Tibial artery (tissue), 4 donors: ENCODE measurements at regions not wholly inside any gene's neighbourhood (a gene's known extent, or its start where the extent isn't known, plus 50 kb on each side); places are given as distances from the start of the nearest gene placed in this dataset.

Experiments used
- DNase-seq, 2 donors: peaks; one replicate each; pipeline ENCODE4 v3.0.0-alpha.2; 2019
- H3K27ac ChIP-seq, 2 donors: fragments of 200-600 bp; sonication (generic) in 1 of 2; 1 replicate in 1 of 2; 2 replicates in 1 of 2; pipeline ENCODE4 v1.5.1; 2018 to 2019; ENCODE audit warnings: mild to moderate bottlenecking in 1 of 2
- H3K27me3 ChIP-seq, 2 donors: fragments of 200-600 bp; sonication (generic) in 1 of 2; one replicate each; pipeline versions ENCODE4 v1.5.1 to v1.6.0; 2016 to 2019
- H3K36me3 ChIP-seq, 3 donors: fragments of 200-600 bp; sonication (generic) in 2 of 3; one replicate each; pipeline ENCODE4 v1.5.1; 2016 to 2019; ENCODE audit warnings: mild to moderate bottlenecking in 2 of 3
- H3K4me1 ChIP-seq, 4 donors: fragments of 200-600 bp; sonication (generic) in 2 of 4; 1 replicate in 3 of 4; 2 replicates in 1 of 4; pipeline ENCODE4 v1.5.1; 2016 to 2019
- H3K4me3 ChIP-seq, 2 donors: fragments of 200-600 bp; sonication (generic) in 1 of 2; 1 replicate in 1 of 2; 2 replicates in 1 of 2; pipeline ENCODE4 v1.5.1; 2018 to 2019; ENCODE audit warnings: mild to moderate bottlenecking in 2 of 2
- H3K9me3 ChIP-seq, 3 donors: fragments of 200-600 bp; sonication (generic) in 1 of 3; one replicate each; pipeline ENCODE4 v1.5.1; 2016 to 2019
- CTCF ChIP-seq, 2 experiments: fragments of 200-600 bp in 1 of 2; fragments of 450-650 bp in 1 of 2; IDR thresholded peaks; one replicate each; pipeline ENCODE4 v1.5.1; 2017 to 2019; ENCODE audit warnings: antibody characterized with exemption in 2 of 2, mild to moderate bottlenecking in 1 of 2, moderate library complexity in 1 of 2
- intact Hi-C: fragments of 100-400 bp; cut with DNase I; formaldehyde crosslinking; loops from one replicate; pipeline ENCODE4 v1.15.0; 2023; ENCODE audit warnings: low total_unique reads

DNA sequence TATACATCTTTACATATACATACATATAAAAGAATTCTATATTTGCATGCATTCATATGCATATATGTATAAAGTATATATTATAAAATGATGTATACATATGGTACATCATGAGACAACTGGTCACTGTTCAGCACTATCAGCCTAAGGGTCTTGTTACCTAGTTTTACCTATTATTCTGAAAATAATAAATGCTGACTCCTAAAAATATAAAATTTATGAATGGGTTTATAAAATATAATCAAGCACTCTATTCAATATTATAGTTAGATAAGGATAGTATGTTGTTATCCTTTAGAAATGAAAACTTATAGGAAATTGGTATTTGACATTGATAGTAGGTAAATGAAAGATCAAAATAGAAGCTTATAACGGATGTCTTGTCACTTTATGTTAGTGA, 324.2 kb downstream of the GBA3 start:
- intact Hi-C loops = no loop called here
- H3K4me1 ChIP-seq = no peaks in the 10 kb centered on the region
- no peak for TF ChIP-seq CTCF (IDR thresholded peaks at IDR 0.05)
- no peak for DNase-seq
- H3K27ac ChIP-seq = no peak overlapping the region
- no peak overlapping the region for H3K4me3 ChIP-seq
- H3K9me3 ChIP-seq = no peaks in the 10 kb centered on the region
- no peaks in the 10 kb centered on the region for H3K27me3 ChIP-seq
- H3K36me3 ChIP-seq = no peaks in the 10 kb centered on the region

GRCh38 chr4:23015821-23016220, 323.1 kb downstream of the GBA3 start:
- Histone ChIP-seq H3K27ac (no peak overlapping the region), H3K4me1 (no peaks in the 10 kb centered on the region), H3K36me3 (no peaks in the 10 kb centered on the region), H3K4me3 (no peak overlapping the region), H3K27me3 (no peaks in the 10 kb centered on the region), H3K9me3 (no peaks in the 10 kb centered on the region)
- intact Hi-C loops = no loop called here
- TF ChIP-seq CTCF (IDR thresholded peaks at IDR 0.05) = no peak
- DNase-seq = no peak

DNA sequence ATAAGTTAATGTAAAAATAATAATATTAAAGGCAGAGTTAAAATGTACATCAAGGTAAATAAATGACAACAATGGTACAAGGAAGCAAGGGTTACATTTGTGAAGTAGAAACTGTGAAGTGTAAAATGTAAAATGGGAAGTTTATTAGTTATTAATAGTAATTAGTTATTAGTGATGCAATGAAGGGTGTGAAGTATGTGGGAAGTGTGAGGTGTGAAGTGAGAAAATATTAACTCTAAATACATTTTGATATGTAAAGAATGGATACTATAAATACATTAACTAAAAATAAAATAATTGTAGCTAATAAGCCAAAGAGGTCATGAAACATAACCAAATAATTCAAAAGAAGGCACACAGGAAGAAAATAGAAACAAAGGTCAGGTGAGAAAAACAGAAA, 316.4 kb downstream of the GBA3 start:
- H3K36me3 ChIP-seq = no peaks in the 10 kb centered on the region
- DNase-seq = no peak
- no peak overlapping the region for H3K4me3 ChIP-seq
- TF ChIP-seq CTCF (IDR thresholded peaks at IDR 0.05) = no peak
- no peaks in the 10 kb centered on the region for H3K4me1 ChIP-seq
- intact Hi-C loops = no loop called here
- no peaks in the 10 kb centered on the region for H3K27me3 ChIP-seq
- H3K27ac ChIP-seq = no peak overlapping the region
- H3K9me3 ChIP-seq = no peaks in the 10 kb centered on the region

DNA sequence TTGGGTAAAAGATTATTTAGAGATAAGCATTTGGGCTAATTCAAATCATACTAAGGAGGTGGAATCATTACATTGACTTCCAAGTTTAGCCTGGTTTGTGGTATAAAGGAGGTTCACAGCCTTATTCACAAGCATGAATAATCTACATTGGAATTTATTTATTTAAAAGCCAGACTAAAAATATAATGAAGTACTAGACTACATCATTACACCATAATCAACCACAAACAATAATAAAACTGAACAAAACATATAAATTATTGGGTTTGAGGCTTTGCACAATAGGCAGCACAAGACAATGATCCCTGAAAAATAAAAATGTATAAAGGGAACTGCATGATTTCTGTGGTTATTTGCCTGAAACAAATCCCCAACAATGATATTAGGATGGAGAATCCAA, 314.0 kb downstream of the GBA3 start:
- no peaks in the 10 kb centered on the region for H3K36me3 ChIP-seq
- intact Hi-C loops = no loop called here
- H3K27me3 ChIP-seq = no peaks in the 10 kb centered on the region
- H3K27ac ChIP-seq = no peak overlapping the region
- TF ChIP-seq CTCF (IDR thresholded peaks at IDR 0.05) = no peak
- no peaks in the 10 kb centered on the region for H3K9me3 ChIP-seq
- H3K4me3 ChIP-seq = no peak overlapping the region
- H3K4me1 ChIP-seq = no peaks in the 10 kb centered on the region
- no peak for DNase-seq

- Histone ChIP-seq H3K9me3 (no peaks in the 10 kb centered on the region), H3K36me3 (no peaks in the 10 kb centered on the region), H3K4me3 (no peak overlapping the region), H3K27me3 (no peaks in the 10 kb centered on the region), H3K4me1 (no peaks in the 10 kb centered on the region), H3K27ac (no peak overlapping the region)
- intact Hi-C loops = no loop called here
- DNase-seq = no peak
- no peak for TF ChIP-seq CTCF (IDR thresholded peaks at IDR 0.05)
These were observed 313.0 kb downstream of the GBA3 start for GRCh38 chr4:23005691-23006090.

DNA sequence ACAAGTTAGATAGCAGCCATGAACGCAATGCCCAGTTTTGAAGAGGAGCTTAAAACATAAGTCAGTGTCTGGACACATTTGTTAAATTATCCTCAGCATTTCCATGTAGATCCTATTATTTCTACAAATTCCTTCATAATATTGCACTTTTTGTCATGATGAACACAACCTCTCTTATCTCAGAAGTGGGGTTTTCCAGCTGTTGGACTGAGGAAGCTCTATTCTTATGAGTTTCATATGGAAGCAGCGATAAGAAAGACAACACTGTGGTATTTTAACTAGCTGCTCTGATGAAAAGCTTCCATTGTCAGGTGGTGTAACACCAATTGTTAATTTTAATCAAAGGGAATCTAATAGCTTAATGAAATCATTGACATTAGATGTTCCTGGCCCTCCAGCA, 308.7 kb downstream of the GBA3 start:
- DNase-seq = no peak
- Histone ChIP-seq H3K27me3 (no peaks in the 10 kb centered on the region), H3K27ac (no peak overlapping the region), H3K36me3 (no peaks in the 10 kb centered on the region), H3K4me3 (no peak overlapping the region), H3K9me3 (no peaks in the 10 kb centered on the region), H3K4me1 (no peaks in the 10 kb centered on the region)
- TF ChIP-seq CTCF (IDR thresholded peaks at IDR 0.05) = no peak
- intact Hi-C loops = no loop called here
